ENCODE measurements at regions not wholly inside any gene's neighbourhood (a gene's known extent, or its start where the extent isn't known, plus 50 kb on each side); places are given as distances from the start of the nearest gene placed in this dataset.
"Not testable (repeated sequence)": the region's sequence is repeated elsewhere in the genome, so short reads cannot be mapped to it uniquely, and the experiment has no call there.

DNA sequence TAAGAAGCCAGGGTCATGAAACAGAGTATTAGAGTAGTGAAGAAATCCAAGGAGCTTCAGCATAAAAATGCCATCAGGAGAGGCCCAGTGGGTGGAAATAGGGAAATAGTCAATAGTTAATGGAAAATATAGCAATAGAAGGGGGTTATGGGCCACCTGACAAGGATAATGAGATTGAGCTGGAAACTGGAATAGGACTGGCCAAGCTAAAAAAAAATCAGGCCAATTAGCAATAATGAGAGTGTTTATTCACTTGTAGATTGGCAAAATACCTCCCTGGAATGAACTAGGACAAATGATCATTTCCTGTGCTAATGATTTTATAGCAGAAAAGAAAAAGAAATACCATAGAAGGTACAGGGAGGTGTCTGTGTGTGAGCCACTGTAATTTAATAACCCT is 97.9 kb downstream of the PLCE1 start:
- no peak for DNase-seq

- DNase-seq, result no peak
Observed at GRCh38 chr10:94092848-94093247, 99.1 kb downstream of the PLCE1 start.

DNA sequence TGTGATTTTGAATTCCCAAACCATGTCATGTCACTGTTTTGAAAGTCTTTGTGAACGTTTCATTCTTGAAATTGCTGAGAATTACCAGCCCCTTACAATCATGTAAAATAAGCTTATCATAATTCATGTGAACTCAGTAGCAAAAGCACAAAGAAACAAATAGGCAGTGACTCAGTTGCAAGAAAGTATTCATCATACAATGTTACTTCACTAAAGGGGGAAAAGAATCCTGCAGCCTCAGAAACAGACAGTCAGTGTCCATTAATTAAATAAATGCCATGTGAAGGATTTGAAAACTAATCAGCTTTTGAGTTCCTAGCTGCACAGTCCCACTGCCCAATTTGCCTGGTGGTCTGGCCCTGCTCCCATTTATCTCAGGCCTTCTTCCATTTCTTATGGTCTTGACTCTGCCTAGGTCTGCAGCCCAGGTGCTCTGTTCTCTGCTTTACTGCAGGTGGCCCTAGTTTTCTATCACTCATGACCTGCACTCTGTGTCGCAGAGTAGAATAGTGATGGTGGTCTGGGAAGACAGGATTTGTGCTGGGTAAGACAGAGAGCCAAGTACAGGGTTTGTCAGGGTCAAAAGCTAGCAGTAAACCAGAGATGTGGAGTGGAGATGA is 99.7 kb downstream of the PLCE1 start:
- DNase-seq, result no peak

DNA sequence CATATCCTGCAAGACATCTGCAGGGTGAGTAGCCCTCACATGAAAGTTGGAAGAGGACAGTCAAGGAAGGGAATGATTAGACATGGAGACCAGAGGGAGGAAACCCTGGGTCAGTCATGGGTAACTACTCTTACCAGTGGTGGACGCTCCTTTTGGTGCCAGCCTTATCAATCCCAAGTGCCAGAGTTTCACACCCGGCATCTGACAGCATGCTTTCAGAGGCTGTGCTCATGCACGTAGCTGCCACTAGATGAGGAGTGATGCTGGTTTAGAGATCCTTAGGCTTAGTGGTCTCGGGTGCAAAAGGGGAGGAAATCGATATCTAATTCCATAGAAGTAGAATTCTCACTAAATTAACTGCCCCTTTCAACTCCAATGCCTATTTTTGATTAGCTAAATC is 100.8 kb downstream of the PLCE1 start:
- DNase-seq, result no peak

DNA sequence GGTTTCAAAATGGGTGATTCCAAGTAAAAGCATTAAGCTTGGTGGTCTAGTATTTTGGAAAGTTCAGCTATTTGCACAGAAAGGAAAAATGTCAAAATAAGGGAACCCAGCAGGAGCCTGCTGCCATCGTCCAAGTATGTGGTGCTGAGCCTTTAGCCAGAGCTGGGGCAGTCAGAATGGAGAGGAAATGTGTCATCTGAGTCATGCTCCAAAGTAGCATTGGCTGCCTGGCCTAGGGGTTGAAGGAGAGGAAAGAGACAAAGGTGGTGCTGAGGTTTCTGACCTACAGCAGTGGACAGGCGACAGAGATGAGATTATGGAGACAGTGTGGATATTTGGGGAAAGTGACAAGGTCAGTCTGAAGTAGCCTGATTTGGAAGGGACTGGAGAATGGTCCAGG is 103.9 kb downstream of the PLCE1 start:
- no peak for DNase-seq

DNA sequence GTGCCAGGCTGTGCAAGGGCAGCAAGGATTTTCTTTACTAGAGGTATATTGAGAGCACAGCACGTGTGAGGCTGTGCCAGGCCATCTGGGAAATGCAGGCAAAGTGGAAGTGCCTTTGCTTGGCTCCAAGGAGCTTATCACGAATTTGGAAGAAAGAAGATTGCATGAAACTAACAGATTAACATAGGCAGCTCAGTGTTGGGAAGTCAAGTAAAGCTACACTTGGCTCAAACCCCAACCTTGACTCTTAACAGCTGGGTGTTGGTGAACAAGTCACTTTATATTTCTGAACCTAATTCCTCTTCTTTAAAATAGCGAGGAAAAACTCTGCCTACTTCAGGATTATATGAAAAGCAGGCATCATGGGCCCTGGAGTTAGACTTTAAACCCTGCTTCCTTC is 105.2 kb downstream of the PLCE1 start:
- DNase-seq, result no peak

DNA sequence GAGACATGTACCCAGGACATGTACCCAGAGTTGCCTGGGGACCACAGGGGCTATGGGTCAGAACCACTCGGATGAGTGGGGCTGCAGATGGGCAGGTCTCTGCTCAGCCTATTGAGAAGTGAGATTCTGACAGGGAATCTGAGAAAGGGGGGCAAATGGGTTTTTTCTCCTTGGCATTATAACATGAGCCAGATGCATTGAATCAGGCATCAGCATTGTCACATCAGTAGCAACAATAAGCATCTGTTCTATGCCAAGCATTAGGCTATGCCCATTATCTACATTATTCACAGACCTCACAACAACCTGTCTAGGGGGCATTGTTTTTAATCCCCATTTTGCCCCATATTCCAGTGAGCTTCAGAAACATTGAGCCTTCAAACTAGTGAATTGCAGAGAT is 108.2 kb downstream of the PLCE1 start:
- no peak for DNase-seq

GRCh38 chr10:94102436-94102835 is 108.7 kb downstream of the PLCE1 start:
- DNase-seq, result no peak

- DNase-seq, result no peak
Observed at GRCh38 chr10:94103192-94103591, 109.5 kb downstream of the PLCE1 start.

GRCh38 chr10:94103801-94104221 is 110.1 kb downstream of the PLCE1 start:
- DNase-seq, result no peak

- no peak for DNase-seq
Observed at GRCh38 chr10:94104316-94105000, 110.7 kb downstream of the PLCE1 start.

DNA sequence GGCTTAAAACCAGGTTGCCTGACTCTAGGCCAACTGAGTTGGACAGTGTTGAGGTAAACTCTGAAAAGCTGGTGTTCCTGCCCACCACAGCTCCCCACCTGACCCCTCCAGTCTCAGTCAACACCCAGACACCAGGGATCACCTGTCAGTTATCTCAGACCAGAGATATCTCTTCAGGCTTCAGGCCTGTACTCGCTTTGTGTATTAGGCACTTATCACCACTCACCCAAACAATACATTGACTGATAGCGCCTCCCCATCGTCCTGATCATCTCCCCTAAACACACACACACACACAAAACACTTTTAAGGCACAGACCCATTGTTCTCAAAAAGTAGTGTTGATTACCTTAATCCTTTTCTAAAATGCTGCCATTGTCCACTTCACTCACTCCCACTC is 111.5 kb downstream of the PLCE1 start:
- DNase-seq, result no peak

GRCh38 chr10:94107191-94107590 is 113.5 kb downstream of the PLCE1 start:
- no peak for DNase-seq

DNA sequence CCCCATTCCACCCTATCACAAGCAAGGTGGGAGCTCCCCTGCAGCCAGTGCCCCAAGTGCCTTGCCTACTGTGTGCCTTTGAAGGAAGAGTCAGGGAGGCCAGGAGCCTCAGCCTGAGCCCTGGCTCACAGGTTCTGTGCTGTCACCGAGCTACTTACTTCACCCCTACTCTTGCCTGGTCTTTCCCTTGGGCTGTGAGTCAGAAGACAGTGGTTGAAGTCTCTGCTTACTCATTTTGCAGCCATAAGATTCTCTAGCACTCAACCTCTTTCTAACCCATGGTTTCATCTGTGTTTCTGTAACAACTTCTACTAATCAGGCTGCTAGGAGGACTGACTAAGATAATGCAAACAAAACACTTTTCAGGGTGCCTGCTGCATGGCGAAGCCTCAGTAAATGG is 114.5 kb downstream of the PLCE1 start:
- DNase-seq, result no peak

GRCh38 chr10:94111367-94111766 is 117.6 kb downstream of the PLCE1 start:
- no peak for DNase-seq

DNA sequence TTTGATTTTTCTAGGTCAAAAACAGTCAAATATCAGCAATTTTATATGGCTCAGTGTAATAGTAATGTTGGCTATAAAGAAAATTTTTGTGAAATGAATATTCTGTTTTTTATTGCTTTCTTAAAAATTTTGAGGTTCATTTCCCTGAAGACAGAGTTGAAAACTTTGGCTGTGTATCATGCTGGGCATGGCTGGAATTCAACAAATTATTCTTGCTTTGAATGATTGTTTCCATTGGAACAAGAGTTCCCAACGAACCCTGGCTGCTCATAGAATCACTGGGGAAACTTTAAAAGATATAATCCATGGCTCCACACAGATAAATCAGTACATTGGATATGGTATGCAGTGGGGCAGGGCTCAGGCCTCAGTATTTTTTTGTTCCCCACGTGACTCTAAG is 118.6 kb downstream of the PLCE1 start:
- DNase-seq, result no peak

DNA sequence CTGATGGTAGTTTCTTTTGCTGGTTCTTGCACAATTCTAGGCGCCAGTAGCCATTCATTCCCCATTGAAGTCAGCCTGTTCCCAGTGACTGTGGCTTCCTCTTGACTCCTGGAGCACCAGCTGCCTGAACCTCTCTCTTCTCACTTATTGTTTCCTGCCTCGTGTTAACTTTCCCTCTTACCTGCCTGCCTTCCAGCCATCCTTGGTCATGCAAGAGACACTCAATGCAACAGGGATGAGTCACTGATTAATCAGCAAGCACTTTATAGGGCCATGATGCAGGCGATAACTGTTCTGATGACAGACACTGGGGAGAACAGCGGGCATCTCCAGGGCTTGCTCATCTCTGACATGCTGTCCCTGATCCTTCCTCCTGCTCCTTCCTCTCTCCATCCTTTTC is 122.0 kb downstream of the PLCE1 start:
- DNase-seq, result no peak

DNA sequence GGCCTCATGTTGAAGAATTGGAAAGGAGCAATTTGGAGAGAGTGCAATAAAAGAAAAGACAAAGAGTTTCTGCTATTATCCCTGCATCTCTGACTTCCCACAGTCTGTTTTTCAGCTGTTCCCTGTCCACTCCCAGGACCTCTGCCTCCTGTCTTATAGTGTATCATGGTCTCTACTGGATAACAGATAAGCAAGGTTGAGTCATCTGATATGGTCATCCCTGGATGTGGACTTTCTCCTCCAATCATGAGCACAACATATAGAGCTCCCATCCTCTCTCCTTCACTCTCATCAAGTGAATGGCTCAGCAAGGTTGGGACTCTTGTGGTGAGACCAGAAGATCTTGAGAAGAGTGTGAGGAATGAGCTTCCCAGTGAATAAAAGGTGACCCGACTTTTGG is 123.1 kb downstream of the PLCE1 start:
- no peak for DNase-seq

DNA sequence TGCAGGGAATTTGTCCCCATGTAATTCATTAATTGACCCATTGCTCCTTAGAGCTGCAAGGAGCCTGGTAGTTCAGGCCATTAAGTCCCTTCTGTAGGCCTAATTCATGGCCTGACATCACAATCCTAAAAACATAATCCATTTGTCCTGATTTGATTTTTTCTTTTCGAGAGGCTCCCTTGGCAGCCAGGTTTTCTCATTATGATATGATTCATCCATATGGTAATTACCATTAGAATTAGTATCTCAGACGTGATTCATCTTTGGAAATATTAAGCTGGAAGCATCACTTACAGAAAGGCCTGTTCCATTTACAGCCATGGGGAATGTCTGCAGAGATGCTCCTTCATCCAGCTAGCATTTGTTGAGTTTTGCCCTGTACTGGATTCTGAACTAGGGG is 128.5 kb downstream of the PLCE1 start:
- DNase-seq, result no peak

- no peak for DNase-seq
Observed at GRCh38 chr10:94123258-94123995, 129.7 kb downstream of the PLCE1 start.

- DNase-seq, result not testable (repeated sequence)
Observed at GRCh38 chr10:94124147-94124546, 130.4 kb downstream of the PLCE1 start.

DNA sequence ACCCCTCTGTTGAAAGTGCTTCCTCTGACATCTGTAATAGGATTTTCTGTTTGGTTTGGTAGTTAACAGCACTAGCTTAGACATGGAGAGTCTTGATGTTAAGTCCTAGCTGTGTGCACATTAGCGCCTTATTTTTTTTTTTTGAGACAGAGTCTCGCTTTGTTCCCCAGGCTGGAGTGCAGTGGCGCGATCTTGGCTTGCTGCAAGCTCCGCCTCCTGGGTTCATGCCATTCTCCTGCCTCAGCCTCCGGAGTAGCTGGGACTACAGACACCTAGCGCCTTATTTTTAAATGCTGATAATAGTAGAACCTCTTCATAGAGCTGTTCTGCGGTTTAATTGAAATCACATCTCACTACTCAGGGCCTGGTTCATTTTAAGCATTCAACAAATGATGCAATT is 131.5 kb downstream of the PLCE1 start:
- not testable (repeated sequence) for DNase-seq

DNA sequence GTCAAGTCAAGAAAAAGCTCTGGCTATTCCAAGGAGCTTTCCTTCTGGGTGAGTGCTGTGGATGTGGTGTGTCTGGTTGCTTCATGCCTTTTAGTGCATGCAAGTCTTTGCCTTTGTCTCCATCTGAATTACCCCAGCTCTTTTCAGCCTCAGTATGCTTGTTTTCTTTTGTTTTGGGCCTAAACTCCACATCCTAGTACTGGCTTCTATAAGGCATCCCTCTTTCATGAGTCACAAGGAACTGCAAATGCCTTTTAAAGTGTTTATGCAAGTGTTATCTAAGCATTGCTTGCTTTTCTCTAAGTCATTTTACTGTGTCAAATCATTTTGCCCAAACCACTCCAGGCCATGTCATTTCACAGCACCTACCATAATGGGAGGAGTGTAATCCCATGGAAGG is 132.1 kb downstream of the PLCE1 start:
- no peak for DNase-seq

- no peak for DNase-seq
Observed at GRCh38 chr10:94129393-94130130, 135.8 kb downstream of the PLCE1 start.
